ENCODE measurements at regions not wholly inside any gene's neighbourhood (a gene's known extent, or its start where the extent isn't known, plus 50 kb on each side); places are given as distances from the start of the nearest gene placed in this dataset.

GRCh38 chr6:168207421-168208175 lies 112.0 kb downstream of the DACT2 start:
- TF ChIP-seq CTCF (IDR thresholded peaks at IDR 0.05) (no peak), POLR2A (IDR thresholded peaks at IDR 0.05) (no peak)

Measured in testis (tissue), 2 donors.